ENCODE measurements at regions not wholly inside any gene's neighbourhood (a gene's known extent, or its start where the extent isn't known, plus 50 kb on each side); places are given as distances from the start of the nearest gene placed in this dataset.

DNA sequence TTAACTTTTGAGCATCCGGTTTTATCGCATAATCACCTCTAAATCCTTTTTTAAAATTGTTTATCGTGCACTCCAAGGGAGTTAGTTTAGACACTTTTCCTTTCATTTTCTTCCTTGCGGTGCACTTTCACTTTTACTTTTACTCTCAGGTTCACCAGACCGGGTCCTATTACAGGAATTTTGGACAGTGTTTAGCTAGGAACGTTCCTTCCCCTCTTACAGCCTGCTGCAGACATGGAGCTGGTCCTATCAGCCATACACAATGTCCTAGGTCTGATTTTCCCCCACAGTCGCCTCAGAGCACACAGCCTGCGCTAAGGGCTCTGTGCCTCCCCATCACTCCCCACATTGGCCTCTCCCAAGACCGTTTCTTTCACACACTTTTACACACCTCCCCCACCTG is 103.9 kb downstream of the ALG10 start:
- TF ChIP-seq, protein P1, sequence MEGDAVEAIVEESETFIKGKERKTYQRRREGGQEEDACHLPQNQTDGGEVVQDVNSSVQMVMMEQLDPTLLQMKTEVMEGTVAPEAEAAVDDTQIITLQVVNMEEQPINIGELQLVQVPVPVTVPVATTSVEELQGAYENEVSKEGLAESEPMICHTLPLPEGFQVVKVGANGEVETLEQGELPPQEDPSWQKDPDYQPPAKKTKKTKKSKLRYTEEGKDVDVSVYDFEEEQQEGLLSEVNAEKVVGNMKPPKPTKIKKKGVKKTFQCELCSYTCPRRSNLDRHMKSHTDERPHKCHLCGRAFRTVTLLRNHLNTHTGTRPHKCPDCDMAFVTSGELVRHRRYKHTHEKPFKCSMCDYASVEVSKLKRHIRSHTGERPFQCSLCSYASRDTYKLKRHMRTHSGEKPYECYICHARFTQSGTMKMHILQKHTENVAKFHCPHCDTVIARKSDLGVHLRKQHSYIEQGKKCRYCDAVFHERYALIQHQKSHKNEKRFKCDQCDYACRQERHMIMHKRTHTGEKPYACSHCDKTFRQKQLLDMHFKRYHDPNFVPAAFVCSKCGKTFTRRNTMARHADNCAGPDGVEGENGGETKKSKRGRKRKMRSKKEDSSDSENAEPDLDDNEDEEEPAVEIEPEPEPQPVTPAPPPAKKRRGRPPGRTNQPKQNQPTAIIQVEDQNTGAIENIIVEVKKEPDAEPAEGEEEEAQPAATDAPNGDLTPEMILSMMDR (IDR thresholded peaks at IDR 0.05), result no peak
- TF ChIP-seq POLR2A (IDR thresholded peaks at IDR 0.05), result no peak
